Esophagus muscularis mucosa (tissue), 4 donors: ENCODE measurements at regions not wholly inside any gene's neighbourhood (a gene's known extent, or its start where the extent isn't known, plus 50 kb on each side); places are given as distances from the start of the nearest gene placed in this dataset.
A peak's percentile ranks its signal among the peaks of the same experiment; 100 is the strongest.

Source experiments
- DNase-seq: peaks from one replicate; pipeline ENCODE4 v3.0.0-alpha.2; 2017; ENCODE audit errors: extremely low spot score
- H3K27ac ChIP-seq, 4 donors: fragments of 200-600 bp; sonication (generic); replicated peaks in 1 of 4; 1 replicate in 3 of 4; 2 replicates in 1 of 4; pipeline ENCODE4 v1.5.1; 2016 to 2019; ENCODE audit warnings: mild to moderate bottlenecking in 1 of 4
- H3K27me3 ChIP-seq, 4 donors: fragments of 200-600 bp; sonication (generic); one replicate each; pipeline versions ENCODE4 v1.5.1 to v1.6.0; 2016 to 2019
- H3K36me3 ChIP-seq, 4 donors: fragments of 200-600 bp; sonication (generic); one replicate each; pipeline ENCODE4 v1.5.1; 2016 to 2019
- H3K4me1 ChIP-seq, 4 donors: fragments of 200-600 bp; sonication (generic); one replicate each; pipeline ENCODE4 v1.5.1; 2016 to 2019
- H3K4me3 ChIP-seq, 4 donors: fragments of 200-600 bp; sonication (generic); 1 replicate in 2 of 4; 2 replicates in 2 of 4; pipeline ENCODE4 v1.5.1; 2016 to 2019; ENCODE audit warnings: mild to moderate bottlenecking in 4 of 4, moderate library complexity in 1 of 4
- H3K9me3 ChIP-seq, 4 donors: fragments of 200-600 bp; sonication (generic); 1 replicate in 3 of 4; 2 replicates in 1 of 4; pipeline ENCODE4 v1.5.1; 2016 to 2019
- EP300 ChIP-seq: sonication (generic); formaldehyde crosslinking; IDR thresholded peaks from one replicate; pipeline ENCODE4 v1.6.1; 2017; ENCODE audit warnings: antibody characterized with exemption
- POLR2A ChIP-seq: fragments of 450-650 bp; IDR thresholded peaks from one replicate; pipeline ENCODE4 v1.6.1; 2017; ENCODE audit warnings: antibody characterized with exemption, moderate library complexity, mild to moderate bottlenecking, low read depth
- POLR2AphosphoS5 ChIP-seq, 2 donors: sonication (generic); formaldehyde crosslinking; IDR thresholded peaks; one replicate each; pipeline ENCODE4 v1.6.1; 2017; ENCODE audit warnings: antibody characterized with exemption in 2 of 2
- WGBS: methylation state at CpG from one replicate; pipeline ENCODE4 v1.1.5; 2018; 5-methylcytosine and 5-hydroxymethylcytosine counted together
- intact Hi-C: fragments of 100-400 bp; cut with DNase I; formaldehyde crosslinking; loops from one replicate; pipeline ENCODE4 v1.15.1; 2023
- TF ChIP-seq, protein P1 (sequence below), 3 experiments: fragments of 200-600 bp in 2 of 3; fragments of 450-650 bp in 1 of 3; sonication (generic) in 2 of 3; IDR thresholded peaks; one replicate each; pipeline ENCODE4 v1.5.1; 2017 to 2019; ENCODE audit warnings: antibody characterized with exemption in 3 of 3, mild to moderate bottlenecking in 2 of 3, moderate library complexity in 1 of 3

GRCh38 chr9:110049699-110050450, 158.1 kb downstream of the C9orf152 start:
- TF ChIP-seq POLR2A (no peak), POLR2AphosphoS5 (IDR thresholded peaks at IDR 0.05) (peak in 1 of 2 donors; percentile 10)
- Histone ChIP-seq H3K27me3 (no peaks in the 10 kb centered on the region), H3K4me3 (peak overlapping the region; percentile 71 to 82 (median 78)), H3K4me1 (peaks cover 13 to 40% (median 37%) of the 10 kb centered on the region in 4 donors), H3K9me3 (no peaks in the 10 kb centered on the region), H3K27ac (peak overlapping the region; percentile 78 to 83 (median 80)), H3K36me3 (peaks cover 0 to 5% (median 0%) of the 10 kb centered on the region in 4 donors)
- intact Hi-C loops: loop anchor here (5.0 kb wide), 2 partner anchors 92 to 102 kb away; no protein-coding TSS in a partner anchor
- DNase-seq: no peak
- WGBS: 17% methylated on average over 16 of the region's 26 CpGs

DNA sequence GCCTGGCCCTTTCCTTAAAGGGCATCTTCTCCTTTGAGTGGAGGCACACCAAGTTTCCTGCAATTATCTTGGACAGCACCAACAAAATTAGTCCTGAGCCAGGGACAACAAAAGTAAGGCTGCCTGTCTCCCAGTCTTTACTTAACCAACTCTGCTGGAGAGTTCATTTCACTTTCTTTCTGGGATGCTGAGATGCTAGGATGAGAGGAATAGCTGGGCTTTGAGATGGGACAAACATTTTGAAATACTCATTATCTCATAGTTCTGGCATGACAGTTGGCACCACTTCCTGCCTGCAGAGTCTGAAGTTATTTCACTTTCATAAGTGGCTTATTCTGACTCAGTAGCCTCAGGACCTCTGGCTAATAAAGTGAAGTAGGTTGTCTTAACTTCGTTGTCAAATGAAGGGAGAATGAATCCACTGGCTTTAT, 157.0 kb downstream of the C9orf152 start:
- Histone ChIP-seq H3K27ac (peak overlapping the region; percentile 78 to 83 (median 80)), H3K4me3 (peak overlapping the region; percentile 71 to 82 (median 78)), H3K4me1 (peaks cover 16 to 40% (median 37%) of the 10 kb centered on the region in 4 donors), H3K27me3 (no peaks in the 10 kb centered on the region), H3K9me3 (no peaks in the 10 kb centered on the region), H3K36me3 (peaks cover 0 to 5% (median 0%) of the 10 kb centered on the region in 4 donors)
- intact Hi-C loops: loop anchor here (5.0 kb wide), 1 partner anchor 101 kb away; no protein-coding TSS in a partner anchor
- 21% methylated on average over 1 of the region's 1 CpG for WGBS
- no peak for DNase-seq
- TF ChIP-seq EP300: no peak
- peak; percentile 11 to 76 for TF ChIP-seq POLR2AphosphoS5 (IDR thresholded peaks at IDR 0.05)

DNA sequence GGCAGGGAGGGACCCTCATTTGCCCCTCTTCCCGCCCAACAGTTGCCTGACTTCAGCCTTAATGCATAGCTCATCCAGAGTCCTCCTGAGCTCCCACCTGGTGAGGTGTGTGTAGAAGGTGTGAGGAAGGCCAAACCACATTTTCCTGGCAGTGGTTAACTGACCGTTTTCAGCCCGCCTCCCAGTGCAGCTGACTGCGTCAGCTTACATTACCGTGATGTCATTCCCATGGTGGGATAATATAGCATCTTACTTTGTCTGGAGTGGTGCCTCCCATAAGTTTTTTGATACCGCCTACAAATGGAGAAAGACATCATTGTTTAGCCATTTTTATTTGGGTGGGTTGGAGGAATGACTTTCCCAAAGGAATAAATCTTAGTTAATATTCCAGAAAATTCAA, 151.9 kb downstream of the C9orf152 start:
- Histone ChIP-seq H3K9me3 (no peaks in the 10 kb centered on the region), H3K4me1 (peaks cover 2 to 40% (median 20%) of the 10 kb centered on the region in 4 donors), H3K27ac (no peak overlapping the region), H3K27me3 (no peaks in the 10 kb centered on the region), H3K36me3 (peaks cover 0 to 10% (median 0%) of the 10 kb centered on the region in 4 donors), H3K4me3 (no peak overlapping the region)
- intact Hi-C loops: no loop called here
- TF ChIP-seq POLR2A: no peak
- TF ChIP-seq, protein P1, sequence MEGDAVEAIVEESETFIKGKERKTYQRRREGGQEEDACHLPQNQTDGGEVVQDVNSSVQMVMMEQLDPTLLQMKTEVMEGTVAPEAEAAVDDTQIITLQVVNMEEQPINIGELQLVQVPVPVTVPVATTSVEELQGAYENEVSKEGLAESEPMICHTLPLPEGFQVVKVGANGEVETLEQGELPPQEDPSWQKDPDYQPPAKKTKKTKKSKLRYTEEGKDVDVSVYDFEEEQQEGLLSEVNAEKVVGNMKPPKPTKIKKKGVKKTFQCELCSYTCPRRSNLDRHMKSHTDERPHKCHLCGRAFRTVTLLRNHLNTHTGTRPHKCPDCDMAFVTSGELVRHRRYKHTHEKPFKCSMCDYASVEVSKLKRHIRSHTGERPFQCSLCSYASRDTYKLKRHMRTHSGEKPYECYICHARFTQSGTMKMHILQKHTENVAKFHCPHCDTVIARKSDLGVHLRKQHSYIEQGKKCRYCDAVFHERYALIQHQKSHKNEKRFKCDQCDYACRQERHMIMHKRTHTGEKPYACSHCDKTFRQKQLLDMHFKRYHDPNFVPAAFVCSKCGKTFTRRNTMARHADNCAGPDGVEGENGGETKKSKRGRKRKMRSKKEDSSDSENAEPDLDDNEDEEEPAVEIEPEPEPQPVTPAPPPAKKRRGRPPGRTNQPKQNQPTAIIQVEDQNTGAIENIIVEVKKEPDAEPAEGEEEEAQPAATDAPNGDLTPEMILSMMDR (IDR thresholded peaks at IDR 0.05): no peak
- TF ChIP-seq POLR2AphosphoS5 (IDR thresholded peaks at IDR 0.05): no peak
- 85% methylated on average over 5 of the region's 6 CpGs for WGBS
- no peak for DNase-seq

GRCh38 chr9:110058304-110058953, 149.5 kb downstream of the C9orf152 start:
- peaks cover 0 to 39% (median 13%) of the 10 kb centered on the region in 4 donors for H3K4me1 ChIP-seq
- intact Hi-C loops: loop anchor here (2.0 kb wide), 1 partner anchor 156 kb away; no protein-coding TSS in a partner anchor
- peaks cover 0 to 14% (median 0%) of the 10 kb centered on the region in 4 donors for H3K36me3 ChIP-seq
- H3K27ac ChIP-seq: no peak overlapping the region
- WGBS: 60% methylated on average over 5 of the region's 5 CpGs
- no peak for DNase-seq
- no peaks in the 10 kb centered on the region for H3K9me3 ChIP-seq
- no peak overlapping the region for H3K4me3 ChIP-seq
- no peaks in the 10 kb centered on the region for H3K27me3 ChIP-seq
- TF ChIP-seq POLR2AphosphoS5 (IDR thresholded peaks at IDR 0.05) (no peak), EP300 (no peak)
- TF ChIP-seq, protein P1 (IDR thresholded peaks at IDR 0.05): peak; percentile 53 to 56 (median 53)

- TF ChIP-seq POLR2AphosphoS5 (IDR thresholded peaks at IDR 0.05) (no peak), EP300 (no peak), POLR2A (no peak)
- TF ChIP-seq, protein P1 (IDR thresholded peaks at IDR 0.05): no peak
- H3K4me1 ChIP-seq: peaks cover 0 to 48% (median 17%) of the 10 kb centered on the region in 4 donors
- peaks cover 0 to 13% (median 0%) of the 10 kb centered on the region in 4 donors for H3K36me3 ChIP-seq
- intact Hi-C loops: loop anchor here (2.0 kb wide), 1 partner anchor 157 kb away; no protein-coding TSS in a partner anchor
- H3K27ac ChIP-seq: no peak overlapping the region
- no peak overlapping the region for H3K4me3 ChIP-seq
- no peaks in the 10 kb centered on the region for H3K27me3 ChIP-seq
- DNase-seq: no peak
- H3K9me3 ChIP-seq: no peaks in the 10 kb centered on the region
- WGBS: 76% methylated on average over 1 of the region's 1 CpG
These were observed 148.5 kb downstream of the C9orf152 start for GRCh38 chr9:110059461-110059860.
